ENCODE measurements at regions not wholly inside any gene's neighbourhood (a gene's known extent, or its start where the extent isn't known, plus 50 kb on each side); places are given as distances from the start of the nearest gene placed in this dataset.

DNA sequence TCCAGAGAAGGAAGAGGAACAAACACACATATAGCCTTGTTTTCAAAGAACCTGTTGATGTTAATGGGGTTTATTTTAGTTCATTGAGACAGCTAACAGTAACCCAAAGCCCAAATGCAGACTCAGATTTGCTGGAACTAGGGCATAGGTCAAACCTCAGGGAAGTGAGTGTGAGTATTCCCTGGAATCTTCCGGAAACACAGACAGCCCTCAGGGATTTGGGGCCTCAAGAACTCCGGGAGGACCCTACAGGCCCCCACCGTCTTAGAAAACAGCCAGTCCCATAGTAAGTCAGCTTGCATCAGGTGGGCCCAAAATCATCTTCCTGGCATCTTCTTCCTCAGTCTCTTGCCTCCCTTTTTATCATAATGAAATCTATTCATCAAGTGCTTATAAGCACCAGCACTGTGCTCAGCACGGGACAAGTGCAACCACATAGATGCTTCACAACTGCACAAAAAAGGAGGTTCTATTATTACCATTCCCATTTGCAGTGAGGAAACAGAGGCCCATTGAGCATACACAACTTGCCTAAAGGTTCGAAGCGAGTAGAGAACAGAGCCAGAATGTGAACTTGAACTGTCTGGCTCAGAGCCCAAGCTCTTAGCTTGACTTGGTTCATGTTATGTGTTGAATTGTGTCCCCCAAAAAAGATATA, 50.2 kb upstream of the BCL11A start:
- no peak for DNase-seq

DNA sequence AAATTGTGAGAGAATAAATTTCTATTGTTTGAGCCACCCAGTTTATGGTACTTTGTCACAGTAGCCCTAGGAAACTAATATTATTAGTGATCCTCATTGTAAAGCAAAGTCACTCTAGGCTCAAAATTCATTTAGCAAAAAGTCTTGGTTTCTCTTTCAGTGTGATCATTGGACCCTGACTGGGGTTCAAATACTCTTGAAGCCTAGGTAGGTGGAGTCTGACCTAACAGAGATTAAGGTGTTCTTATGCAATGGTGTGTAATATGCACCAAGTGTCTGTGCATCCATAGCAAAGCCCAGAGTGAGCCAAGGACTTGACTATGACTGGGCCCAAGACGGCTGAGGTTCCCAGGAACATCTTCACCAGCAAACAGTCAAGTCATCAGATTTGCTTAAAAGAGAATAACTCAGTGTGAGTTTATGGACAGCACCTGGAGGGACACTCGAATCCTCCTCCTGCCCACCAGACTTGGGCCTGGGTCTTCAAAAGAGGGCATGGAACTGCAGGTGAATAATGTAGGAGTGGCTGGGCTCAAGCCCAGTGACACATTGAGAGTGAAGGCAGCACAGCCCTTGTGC, 51.1 kb upstream of the BCL11A start:
- DNase-seq = no peak

DNA sequence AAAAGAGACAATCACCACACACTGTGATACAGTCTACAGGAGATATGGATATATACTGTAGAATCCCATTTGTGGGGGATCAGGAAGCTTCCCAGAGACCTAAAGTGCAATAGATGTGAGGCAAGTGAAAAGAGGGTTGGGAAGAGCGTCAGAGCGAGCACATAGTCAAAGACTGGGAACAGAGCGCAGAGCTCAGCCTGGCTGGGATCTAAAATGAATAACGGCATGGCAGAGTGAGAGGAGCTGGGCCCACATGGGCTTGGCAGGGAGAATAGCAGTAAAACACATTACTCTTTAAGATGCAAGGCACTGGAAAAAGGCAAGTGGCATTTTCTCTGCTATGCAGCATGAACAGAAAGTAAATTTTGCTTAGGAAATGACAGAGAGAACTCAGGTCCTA, 52.4 kb upstream of the BCL11A start:
- DNase-seq = no peak

DNA sequence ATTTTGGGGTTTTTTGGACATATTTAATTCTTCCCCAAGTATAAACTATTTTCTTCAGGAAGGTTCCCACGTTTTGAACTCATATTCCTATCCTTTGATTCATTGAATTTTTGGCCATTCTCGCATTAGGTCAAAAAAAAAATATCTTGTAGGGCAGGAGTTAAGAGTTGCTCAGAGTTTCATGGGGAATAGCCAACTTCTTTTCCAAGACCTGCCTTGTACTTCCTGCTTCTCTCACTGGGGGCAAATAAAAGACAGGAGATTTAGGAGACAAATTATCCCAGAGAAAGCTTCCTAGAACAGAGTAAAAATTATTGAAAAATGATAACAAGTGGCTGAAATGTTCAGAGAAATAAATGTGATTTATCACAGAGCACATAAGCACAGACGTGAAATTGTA, 55.2 kb upstream of the BCL11A start:
- no peak for DNase-seq

DNA sequence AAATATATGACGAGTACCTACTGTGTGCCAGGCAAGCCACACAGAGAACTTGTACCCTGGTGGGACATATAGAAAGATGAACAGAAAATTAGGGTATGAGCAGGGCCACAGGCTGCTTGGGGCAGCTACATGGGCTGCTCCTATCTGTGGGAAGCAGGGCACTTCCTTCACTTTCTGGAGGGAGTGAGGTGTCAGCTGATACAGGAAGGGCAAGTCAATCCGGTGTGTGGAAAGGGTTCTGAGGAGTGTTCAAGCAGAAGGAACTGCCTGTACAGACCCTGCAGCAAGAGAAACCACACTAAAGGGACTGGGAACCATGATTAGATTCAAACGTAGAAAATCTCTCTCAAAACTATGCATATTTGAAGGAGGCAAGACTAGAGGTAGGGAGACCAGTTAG, 58.6 kb upstream of the BCL11A start:
- peak; percentile 20 to 41 for DNase-seq

DNA sequence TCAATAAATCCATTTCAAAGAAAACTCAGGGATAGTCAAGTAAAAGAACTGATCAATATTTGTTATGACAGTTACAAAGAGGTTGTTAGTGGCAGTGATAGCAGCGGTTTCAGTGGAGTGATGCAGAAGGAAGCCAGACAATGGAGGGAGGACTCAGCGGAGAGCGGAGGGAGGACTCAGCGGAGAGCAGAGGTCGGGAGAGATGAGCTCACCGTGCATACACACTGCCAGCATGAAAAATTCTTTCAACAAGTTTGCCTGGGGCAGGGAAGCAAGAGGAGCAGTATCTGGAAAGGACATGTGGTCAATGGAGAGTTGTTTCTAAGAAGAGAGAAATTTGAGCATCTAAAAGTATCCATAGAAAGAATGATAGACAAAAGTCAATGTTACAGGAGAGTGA, 60.9 kb upstream of the BCL11A start:
- no peak for DNase-seq

DNA sequence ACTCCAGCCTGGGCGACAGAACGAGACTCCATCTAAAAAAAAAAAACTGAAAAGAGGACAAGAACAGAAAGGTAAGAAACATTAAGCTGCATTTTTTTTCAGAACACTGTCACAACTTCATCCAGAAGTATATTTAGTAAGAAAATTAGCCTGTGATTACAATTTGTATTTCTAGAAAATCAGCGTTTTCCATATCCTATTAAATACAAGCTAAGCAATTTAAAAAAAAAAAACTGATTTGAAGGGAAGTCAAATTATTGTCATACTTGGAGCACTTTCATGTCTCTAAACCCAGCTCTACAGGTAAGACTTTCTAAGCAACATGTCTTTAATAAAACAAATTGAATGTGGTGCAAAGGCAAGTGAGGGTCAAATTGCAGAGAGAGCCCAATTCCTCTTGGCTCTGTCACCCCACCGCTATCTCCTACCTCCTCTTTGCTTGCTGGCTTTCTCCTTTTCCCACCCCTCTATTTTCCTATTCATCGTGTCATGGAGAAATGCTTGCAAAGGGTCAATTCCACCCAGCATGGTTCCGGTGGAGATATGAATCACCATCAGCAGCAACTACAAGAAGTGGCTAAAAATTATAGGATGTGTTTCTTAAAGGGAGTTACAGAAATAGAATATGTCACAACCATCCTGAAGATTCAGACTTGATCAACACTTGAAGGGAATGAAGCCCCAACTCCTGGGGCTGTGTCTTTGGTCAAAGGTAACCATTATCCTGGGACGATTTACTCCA, 68.4 kb upstream of the BCL11A start:
- no peak for DNase-seq

DNA sequence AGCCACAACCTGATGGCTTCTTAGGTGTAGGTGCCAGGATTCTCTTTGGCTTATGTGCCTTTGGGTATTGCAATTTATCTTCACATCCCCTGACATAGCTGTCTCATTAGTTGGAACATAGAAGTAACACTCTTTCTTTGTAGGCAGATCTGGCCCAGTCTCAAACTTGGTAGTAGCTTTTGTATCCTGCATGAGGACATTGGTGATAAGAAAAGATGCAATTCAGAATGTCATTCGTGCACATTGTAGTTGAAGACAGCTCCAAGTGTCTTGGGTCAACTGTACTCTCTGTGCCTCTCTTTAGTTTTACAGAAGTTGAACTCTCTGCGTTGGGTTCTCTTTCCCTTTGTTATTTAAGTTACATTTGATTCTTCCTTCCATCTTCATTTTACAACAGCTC, 69.6 kb upstream of the BCL11A start:
- DNase-seq = no peak

DNA sequence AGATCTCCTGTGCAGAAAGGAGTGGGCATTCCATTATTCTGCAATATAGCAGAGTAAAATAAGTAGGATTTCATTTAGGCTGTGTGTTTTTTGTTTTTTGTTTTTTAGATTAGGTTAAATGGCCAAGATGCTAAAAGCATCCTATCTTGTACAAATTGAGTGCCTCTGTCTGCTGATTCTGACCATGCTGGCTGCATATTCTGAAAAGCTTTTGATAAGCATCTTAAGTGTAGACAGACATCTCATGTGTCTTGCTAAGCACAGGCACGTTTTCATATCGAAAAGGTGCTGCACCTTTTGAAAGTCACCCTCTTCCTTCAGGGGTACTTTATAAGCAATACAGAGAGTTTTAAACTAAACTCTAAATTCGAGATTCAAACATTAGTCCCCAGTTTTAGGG, 74.0 kb upstream of the BCL11A start:
- no peak for DNase-seq

DNA sequence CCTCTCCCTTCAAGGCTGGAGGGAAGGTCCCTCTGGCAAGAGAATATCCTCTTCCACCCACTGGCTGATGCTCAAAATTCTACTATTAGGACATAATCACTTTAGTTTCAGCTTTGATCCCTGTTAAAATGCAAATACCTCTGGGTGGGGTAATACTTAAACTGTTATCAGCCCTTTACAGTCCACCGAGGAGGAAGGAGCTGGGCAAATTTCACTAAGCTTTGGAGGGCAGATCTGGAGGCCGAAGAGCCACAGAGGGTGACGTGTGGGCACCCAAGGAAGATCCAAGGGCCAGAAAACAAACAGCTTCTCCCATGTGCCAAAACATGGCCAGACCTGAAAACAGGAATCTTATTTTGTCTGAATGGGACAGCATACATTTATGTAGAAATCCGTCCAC, 74.6 kb upstream of the BCL11A start:
- no peak for DNase-seq

DNA sequence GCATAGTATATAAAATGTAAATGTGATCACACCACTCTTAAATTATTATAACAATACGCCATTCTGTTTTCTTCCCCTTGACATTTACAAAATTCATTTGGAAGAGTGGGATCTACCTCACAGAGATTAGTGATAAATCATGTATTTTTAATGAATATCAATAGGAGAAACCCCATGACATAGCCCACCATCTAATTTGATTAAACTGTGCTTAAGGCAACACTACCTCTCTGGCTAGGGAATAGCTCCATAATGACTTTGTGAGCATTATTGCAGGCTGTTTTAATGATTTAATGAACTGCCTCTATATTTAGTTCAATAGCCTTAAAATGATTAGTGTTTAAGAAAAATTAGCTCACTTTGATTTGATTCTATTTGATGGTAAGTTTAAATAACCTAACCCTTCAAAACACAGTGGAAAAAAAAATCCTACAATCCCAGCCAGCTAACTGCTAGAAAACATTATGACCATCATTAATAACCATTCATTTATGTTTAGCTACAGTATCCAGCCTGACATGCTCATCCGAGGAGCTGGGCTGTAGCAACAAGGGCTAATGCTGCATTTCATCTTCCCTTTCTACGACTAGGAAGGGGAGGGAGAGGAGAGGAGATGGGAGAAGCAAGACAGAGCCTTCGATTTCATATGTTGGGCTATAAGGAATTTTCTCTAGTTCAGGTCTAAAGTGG, 75.3 kb upstream of the BCL11A start:
- DNase-seq = no peak

DNA sequence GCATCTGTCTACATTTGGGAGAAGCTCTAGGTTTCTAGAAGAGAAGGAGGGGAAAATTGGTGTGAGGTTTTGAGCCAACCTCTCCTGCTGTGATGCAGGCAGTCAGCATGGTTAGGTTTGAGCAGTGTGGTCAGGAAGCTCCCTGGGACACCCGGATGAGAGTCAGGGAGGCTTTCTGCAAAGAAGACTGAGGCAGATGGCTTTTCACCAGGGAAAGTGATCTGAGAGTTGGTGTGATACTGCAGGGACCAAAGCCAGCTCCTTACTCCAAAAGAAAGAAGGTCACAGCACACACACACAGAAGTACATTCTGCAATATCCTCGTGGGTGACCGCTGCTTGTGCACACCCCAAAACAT, 75.8 kb upstream of the BCL11A start:
- DNase-seq = no peak

DNA sequence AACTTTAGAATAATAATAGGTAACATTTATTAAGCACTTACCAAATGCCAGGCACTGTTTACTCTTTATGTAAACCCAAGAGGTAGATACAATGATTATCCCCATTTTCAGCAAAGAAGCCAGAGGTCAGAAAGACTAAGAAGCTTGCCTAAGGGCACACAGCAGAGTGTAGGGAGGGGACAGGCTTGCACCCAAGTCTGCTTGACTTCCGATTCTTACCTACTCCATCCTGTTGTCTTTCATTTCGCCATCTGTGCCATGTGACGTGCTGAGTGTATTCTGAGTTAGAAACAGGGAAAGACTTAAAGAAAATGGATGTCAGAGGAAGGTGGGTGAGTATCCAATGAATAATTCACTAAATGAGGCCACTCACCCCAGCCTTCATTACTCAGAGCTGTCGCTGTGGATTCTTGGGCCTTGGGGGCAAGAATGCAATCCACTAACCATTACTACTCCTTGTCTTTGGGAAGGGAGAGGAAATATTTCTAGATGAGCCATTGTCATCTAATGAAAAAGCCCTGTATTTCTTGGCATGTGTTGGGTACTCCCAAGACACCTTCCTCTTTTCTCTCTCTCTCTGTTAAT, 76.4 kb upstream of the BCL11A start:
- DNase-seq = no peak

DNA sequence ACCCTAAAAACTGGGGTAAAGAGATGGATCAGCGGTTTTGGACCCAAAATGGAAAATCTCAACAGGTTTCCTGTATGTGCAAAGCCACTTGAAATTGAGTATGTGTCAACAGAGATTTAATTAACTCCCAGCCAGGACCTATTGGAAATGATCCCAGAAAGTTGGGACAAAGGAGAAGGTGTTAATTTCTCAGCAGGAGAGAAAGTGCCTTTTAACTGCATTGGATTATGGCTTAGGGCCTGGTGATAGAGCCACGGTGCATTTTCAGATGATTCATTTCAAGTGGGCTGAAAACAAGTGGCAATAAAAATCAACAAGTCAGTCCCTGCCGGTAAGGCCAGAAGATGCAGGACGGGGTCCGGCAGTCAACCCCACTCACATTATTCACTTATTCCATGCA, 80.2 kb upstream of the BCL11A start:
- DNase-seq = no peak

DNA sequence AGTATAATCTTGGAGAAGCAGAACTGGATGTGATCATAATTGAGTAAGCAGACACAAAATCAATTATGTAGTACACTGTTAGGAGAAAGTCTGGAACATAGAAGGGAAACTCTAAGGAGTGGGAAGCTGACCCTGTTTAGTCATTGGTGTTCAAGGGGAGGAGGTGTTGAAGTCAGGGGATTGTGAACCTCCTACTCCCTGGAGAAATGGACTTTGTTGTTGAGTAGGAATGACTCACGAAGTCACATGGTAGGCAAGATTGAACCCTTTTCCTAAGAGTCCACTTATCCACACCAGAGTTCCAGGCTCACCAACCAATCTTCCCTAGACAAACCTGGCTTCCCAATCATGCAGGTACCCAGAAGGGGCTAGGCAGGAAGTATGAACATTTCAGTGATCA, 81.0 kb upstream of the BCL11A start:
- peak; percentile 30 to 60 for DNase-seq

DNA sequence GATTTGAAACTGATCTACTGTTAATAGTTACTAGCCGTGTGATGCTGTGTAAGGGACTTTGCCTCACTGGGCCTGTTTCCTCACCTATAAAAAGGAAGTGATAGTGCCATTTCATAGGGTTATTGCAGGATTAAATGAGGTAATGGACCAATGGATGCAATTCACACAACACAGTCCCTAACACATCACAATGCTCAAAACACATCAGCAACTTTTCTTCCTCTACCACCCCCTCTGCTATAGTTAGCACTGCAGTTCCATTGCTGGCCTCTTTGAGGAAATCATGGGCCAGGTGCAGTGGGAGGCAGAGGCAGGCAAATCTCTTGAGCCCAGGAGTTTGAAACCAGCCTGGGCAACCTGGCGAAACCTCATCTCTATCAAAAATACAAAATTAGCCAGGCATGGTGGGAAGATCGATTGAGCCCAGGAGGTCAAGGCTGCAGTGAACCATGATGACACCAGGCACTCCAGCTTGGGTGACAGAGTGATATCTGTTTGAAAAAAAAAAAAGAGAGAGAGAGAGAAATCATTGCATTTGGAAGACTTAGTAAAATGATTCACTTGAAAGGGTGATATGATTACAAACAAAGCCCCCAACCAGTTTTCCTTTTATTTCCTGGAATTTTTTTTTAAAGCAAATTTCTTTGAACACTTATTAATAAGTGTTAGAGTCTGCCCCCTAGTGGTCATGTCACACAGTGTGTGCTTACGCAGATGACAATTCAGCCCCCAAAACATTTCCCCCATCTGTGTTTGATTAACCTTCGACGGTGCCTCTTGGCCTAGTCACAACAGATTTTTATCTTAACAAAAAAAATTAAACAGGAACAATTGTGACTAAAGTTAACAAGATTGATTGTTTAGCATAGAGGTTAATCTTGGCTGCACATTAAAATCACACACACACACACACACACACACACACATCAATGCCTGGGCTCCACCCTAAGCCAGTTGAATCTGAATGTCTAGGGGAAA, 88.6 kb upstream of the BCL11A start:
- peak; percentile 68 to 76 for DNase-seq

DNA sequence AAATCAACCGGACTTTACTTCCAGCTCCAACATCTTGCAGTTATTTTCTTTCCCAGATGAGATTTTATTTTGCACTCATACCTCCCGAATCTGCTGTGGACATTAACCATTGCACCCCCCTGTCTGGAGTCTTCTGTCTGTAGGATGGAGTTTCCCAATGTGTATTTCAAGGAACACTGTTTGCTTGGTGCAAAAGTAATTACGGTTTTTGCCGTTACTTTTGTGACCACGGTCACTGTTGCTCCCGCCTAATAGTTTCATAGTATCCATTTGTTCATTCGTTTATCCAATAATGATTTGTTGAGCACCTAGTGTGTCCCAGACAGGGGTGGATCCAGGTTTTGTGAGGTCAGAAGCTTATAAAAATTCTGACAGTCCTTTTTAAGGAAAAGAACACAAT, 90.3 kb upstream of the BCL11A start:
- DNase-seq = no peak

DNA sequence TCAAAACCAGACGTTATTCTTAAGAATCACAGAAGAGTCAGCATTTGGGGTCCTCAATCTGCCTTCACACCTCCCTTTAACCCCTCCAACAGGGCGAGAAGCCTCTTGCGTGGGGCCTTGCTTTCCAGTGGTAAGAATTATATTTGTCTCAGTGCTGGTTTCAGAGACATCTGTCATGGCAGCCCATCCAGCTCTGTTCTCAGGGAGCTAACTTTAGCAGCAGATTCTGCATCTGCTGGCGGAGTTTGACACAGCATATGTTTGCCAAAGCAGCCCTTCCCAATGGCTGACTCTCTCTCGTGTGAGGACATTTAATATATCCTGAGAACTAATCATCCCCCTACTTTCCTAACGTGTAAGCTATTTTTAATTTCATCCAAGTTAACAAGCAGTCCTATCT, 91.5 kb upstream of the BCL11A start:
- no peak for DNase-seq

DNA sequence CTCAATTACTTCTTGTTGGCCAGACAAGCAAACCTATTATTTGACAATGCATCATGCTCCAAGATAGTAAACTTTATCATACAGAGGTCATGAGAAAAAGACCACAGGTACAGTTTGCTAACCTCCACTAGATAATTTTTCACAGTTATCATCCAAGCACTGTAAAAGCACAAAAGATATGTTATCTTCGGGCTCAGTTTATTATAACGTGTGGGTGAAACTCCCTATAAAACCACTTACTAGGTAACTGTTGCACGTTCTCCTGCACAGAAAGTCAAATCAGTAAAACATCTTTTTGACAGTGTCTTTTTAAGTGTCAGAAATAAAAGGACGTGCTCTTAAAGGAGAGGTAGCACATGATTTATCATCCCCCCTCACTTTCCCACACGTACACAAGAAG, 94.7 kb upstream of the BCL11A start:
- DNase-seq = no peak

DNA sequence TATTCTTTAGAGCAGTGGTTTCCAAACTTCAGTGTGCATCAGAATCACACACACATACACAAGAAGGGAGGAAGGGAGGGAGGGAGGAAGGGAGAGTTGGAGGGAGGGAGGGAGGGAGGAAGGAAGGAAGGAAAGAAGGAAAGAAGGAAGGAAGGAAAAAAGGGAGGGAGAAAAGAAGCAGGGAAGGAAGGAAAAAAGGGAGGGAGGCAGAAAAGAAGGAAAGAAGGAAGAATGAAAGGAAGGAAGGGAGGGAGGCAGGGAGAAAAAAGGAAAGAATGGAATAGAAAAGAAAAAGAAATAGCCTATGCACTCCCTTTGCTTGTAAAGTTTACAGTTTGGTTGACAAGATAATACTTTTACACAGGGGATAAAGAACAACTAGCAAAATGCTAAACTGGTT, 96.3 kb upstream of the BCL11A start:
- DNase-seq = no peak

DNA sequence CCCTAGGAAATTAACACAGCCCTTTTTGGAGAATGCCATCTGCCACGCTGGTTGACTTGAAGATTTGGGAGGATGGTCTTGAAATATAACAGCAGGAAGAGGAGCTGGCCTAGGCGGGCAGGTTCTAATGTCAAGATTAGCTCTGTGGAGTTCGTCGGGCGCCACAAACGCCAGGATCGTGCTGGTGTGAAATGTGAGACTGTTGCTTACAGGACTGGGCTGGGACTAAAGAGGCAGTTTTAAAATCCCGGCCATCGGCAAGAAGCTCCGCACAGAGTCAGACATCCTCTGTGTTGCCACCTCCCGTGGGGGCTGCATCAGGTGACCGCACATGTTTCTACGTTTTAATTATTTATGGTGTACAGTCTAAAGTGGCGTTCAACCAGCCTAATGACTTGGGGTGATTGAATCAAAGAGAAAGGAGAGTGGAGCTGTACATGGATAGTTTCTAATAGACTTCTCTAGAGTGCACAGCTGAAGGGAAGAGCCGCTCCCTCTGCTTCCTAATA, 99.4 kb upstream of the BCL11A start:
- no peak for DNase-seq

DNA sequence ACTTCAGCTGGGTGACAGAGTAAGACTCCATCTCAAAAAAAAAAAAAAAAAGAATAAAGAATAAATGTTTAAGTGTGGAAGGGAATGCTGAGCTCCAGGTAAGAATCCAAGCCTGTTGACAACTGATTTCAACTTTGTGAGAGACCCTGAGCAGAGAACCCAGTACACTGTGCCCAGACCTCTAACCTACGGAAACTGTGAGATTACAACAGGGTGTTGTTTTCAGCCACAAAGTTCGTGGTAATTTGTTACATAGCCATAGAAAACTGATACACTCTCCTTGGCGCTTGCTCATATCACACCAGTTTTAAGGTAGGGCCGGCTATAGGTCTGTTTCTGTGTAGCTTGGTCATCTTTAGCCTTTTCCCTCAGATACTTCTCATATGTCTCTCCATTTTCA, 98.4 kb upstream of the PAPOLG start:
- DNase-seq = no peak

All from inflammatory macrophage (primary cell).